ENCODE measurements at regions not wholly inside any gene's neighbourhood (a gene's known extent, or its start where the extent isn't known, plus 50 kb on each side); places are given as distances from the start of the nearest gene placed in this dataset.

- Histone ChIP-seq H3K4me1 (ENCODE audit: control insufficient read depth, insufficient read depth, low read length) (no peaks in the 10 kb centered on the region), H3K9ac (ENCODE audit: low read length in 2 of 2) (no peak overlapping the region), H3K27me3 (ENCODE audit: control insufficient read depth in 1 of 2, insufficient read depth in 2 of 2, low read length in 2 of 2) (no peaks in the 10 kb centered on the region), H3K4me3 (ENCODE audit: low read length in 2 of 2) (no peak overlapping the region), H3K36me3 (ENCODE audit: control insufficient read depth in 2 of 2, insufficient read depth in 2 of 2, low read length in 2 of 2) (no peaks in the 10 kb centered on the region), H3K9me3 (ENCODE audit: control insufficient read depth in 2 of 2, low read length in 2 of 2) (peaks cover 0 to 2% of the 10 kb centered on the region in 2 donors), H3K27ac (ENCODE audit: low read length) (no peak overlapping the region)
Observed at GRCh38 chr21:35482933-35483662, 434.0 kb upstream of the RUNX1 start.

- Histone ChIP-seq H3K4me3 (ENCODE audit: low read length in 2 of 2) (no peak overlapping the region), H3K4me1 (ENCODE audit: control insufficient read depth, insufficient read depth, low read length) (no peaks in the 10 kb centered on the region), H3K27me3 (ENCODE audit: control insufficient read depth in 1 of 2, insufficient read depth in 2 of 2, low read length in 2 of 2) (no peaks in the 10 kb centered on the region), H3K9me3 (ENCODE audit: control insufficient read depth in 2 of 2, low read length in 2 of 2) (peaks cover 0 to 2% of the 10 kb centered on the region in 2 donors), H3K9ac (ENCODE audit: low read length in 2 of 2) (no peak overlapping the region), H3K27ac (ENCODE audit: low read length) (no peak overlapping the region), H3K36me3 (ENCODE audit: control insufficient read depth in 2 of 2, insufficient read depth in 2 of 2, low read length in 2 of 2) (no peaks in the 10 kb centered on the region)
Observed at GRCh38 chr21:35482096-35482495, 433.0 kb upstream of the RUNX1 start.

- Histone ChIP-seq H3K9me3 (ENCODE audit: control insufficient read depth in 2 of 2, low read length in 2 of 2) (peaks cover 0 to 2% of the 10 kb centered on the region in 2 donors), H3K4me3 (ENCODE audit: low read length in 2 of 2) (no peak overlapping the region), H3K27me3 (ENCODE audit: control insufficient read depth in 1 of 2, insufficient read depth in 2 of 2, low read length in 2 of 2) (no peaks in the 10 kb centered on the region), H3K27ac (ENCODE audit: low read length) (no peak overlapping the region), H3K36me3 (ENCODE audit: control insufficient read depth in 2 of 2, insufficient read depth in 2 of 2, low read length in 2 of 2) (no peaks in the 10 kb centered on the region), H3K9ac (ENCODE audit: low read length in 2 of 2) (no peak overlapping the region), H3K4me1 (ENCODE audit: control insufficient read depth, insufficient read depth, low read length) (no peaks in the 10 kb centered on the region)
Observed at GRCh38 chr21:35481005-35481404, 431.9 kb upstream of the RUNX1 start.

GRCh38 chr21:35479529-35479928 is 430.4 kb upstream of the RUNX1 start:
- no peaks in the 10 kb centered on the region for H3K4me1 ChIP-seq (ENCODE audit: control insufficient read depth, insufficient read depth, low read length)
- H3K4me3 ChIP-seq (ENCODE audit: low read length in 2 of 2), result no peak overlapping the region
- no peak overlapping the region for H3K27ac ChIP-seq (ENCODE audit: low read length)
- H3K27me3 ChIP-seq (ENCODE audit: control insufficient read depth in 1 of 2, insufficient read depth in 2 of 2, low read length in 2 of 2), result no peaks in the 10 kb centered on the region
- peaks cover 0 to 2% of the 10 kb centered on the region in 2 donors for H3K9me3 ChIP-seq (ENCODE audit: control insufficient read depth in 2 of 2, low read length in 2 of 2)
- H3K9ac ChIP-seq (ENCODE audit: low read length in 2 of 2), result no peak overlapping the region
- no peaks in the 10 kb centered on the region for H3K36me3 ChIP-seq (ENCODE audit: control insufficient read depth in 2 of 2, insufficient read depth in 2 of 2, low read length in 2 of 2)

- no peak overlapping the region for H3K4me3 ChIP-seq (ENCODE audit: low read length in 2 of 2)
- no peaks in the 10 kb centered on the region for H3K36me3 ChIP-seq (ENCODE audit: control insufficient read depth in 2 of 2, insufficient read depth in 2 of 2, low read length in 2 of 2)
- no peak overlapping the region for H3K27ac ChIP-seq (ENCODE audit: low read length)
- no peaks in the 10 kb centered on the region for H3K4me1 ChIP-seq (ENCODE audit: control insufficient read depth, insufficient read depth, low read length)
- peaks cover 0 to 2% of the 10 kb centered on the region in 2 donors for H3K9me3 ChIP-seq (ENCODE audit: control insufficient read depth in 2 of 2, low read length in 2 of 2)
- no peaks in the 10 kb centered on the region for H3K27me3 ChIP-seq (ENCODE audit: control insufficient read depth in 1 of 2, insufficient read depth in 2 of 2, low read length in 2 of 2)
- no peak overlapping the region for H3K9ac ChIP-seq (ENCODE audit: low read length in 2 of 2)
Observed at GRCh38 chr21:35479065-35479448, 430.0 kb upstream of the RUNX1 start.

GRCh38 chr21:35478161-35479064 is 429.3 kb upstream of the RUNX1 start:
- H3K9ac ChIP-seq (ENCODE audit: low read length in 2 of 2), result no peak overlapping the region
- H3K27me3 ChIP-seq (ENCODE audit: control insufficient read depth in 1 of 2, insufficient read depth in 2 of 2, low read length in 2 of 2), result no peaks in the 10 kb centered on the region
- H3K4me3 ChIP-seq (ENCODE audit: low read length in 2 of 2), result no peak overlapping the region
- peaks cover 0 to 2% of the 10 kb centered on the region in 2 donors for H3K9me3 ChIP-seq (ENCODE audit: control insufficient read depth in 2 of 2, low read length in 2 of 2)
- H3K27ac ChIP-seq (ENCODE audit: low read length), result no peak overlapping the region
- H3K36me3 ChIP-seq (ENCODE audit: control insufficient read depth in 2 of 2, insufficient read depth in 2 of 2, low read length in 2 of 2), result no peaks in the 10 kb centered on the region
- no peaks in the 10 kb centered on the region for H3K4me1 ChIP-seq (ENCODE audit: control insufficient read depth, insufficient read depth, low read length)

GRCh38 chr21:35477622-35478021 is 428.5 kb upstream of the RUNX1 start:
- H3K36me3 ChIP-seq (ENCODE audit: control insufficient read depth in 2 of 2, insufficient read depth in 2 of 2, low read length in 2 of 2), result no peaks in the 10 kb centered on the region
- no peak overlapping the region for H3K9ac ChIP-seq (ENCODE audit: low read length in 2 of 2)
- H3K4me1 ChIP-seq (ENCODE audit: control insufficient read depth, insufficient read depth, low read length), result no peaks in the 10 kb centered on the region
- no peak overlapping the region for H3K4me3 ChIP-seq (ENCODE audit: low read length in 2 of 2)
- H3K27ac ChIP-seq (ENCODE audit: low read length), result no peak overlapping the region
- H3K9me3 ChIP-seq (ENCODE audit: control insufficient read depth in 2 of 2, low read length in 2 of 2), result peaks cover 0 to 2% of the 10 kb centered on the region in 2 donors
- no peaks in the 10 kb centered on the region for H3K27me3 ChIP-seq (ENCODE audit: control insufficient read depth in 1 of 2, insufficient read depth in 2 of 2, low read length in 2 of 2)

GRCh38 chr21:35476621-35477395 is 427.7 kb upstream of the RUNX1 start:
- Histone ChIP-seq H3K27me3 (ENCODE audit: control insufficient read depth in 1 of 2, insufficient read depth in 2 of 2, low read length in 2 of 2) (no peaks in the 10 kb centered on the region), H3K36me3 (ENCODE audit: control insufficient read depth in 2 of 2, insufficient read depth in 2 of 2, low read length in 2 of 2) (no peaks in the 10 kb centered on the region), H3K27ac (ENCODE audit: low read length) (no peak overlapping the region), H3K9ac (ENCODE audit: low read length in 2 of 2) (no peak overlapping the region), H3K9me3 (ENCODE audit: control insufficient read depth in 2 of 2, low read length in 2 of 2) (peaks cover 0 to 2% of the 10 kb centered on the region in 2 donors), H3K4me1 (ENCODE audit: control insufficient read depth, insufficient read depth, low read length) (no peaks in the 10 kb centered on the region), H3K4me3 (ENCODE audit: low read length in 2 of 2) (no peak overlapping the region)

GRCh38 chr21:35475762-35476161 is 426.7 kb upstream of the RUNX1 start:
- H3K4me3 ChIP-seq (ENCODE audit: low read length in 2 of 2), result no peak overlapping the region
- no peak overlapping the region for H3K27ac ChIP-seq (ENCODE audit: low read length)
- no peaks in the 10 kb centered on the region for H3K4me1 ChIP-seq (ENCODE audit: control insufficient read depth, insufficient read depth, low read length)
- H3K36me3 ChIP-seq (ENCODE audit: control insufficient read depth in 2 of 2, insufficient read depth in 2 of 2, low read length in 2 of 2), result no peaks in the 10 kb centered on the region
- H3K9me3 ChIP-seq (ENCODE audit: control insufficient read depth in 2 of 2, low read length in 2 of 2), result peaks cover 0 to 2% of the 10 kb centered on the region in 2 donors
- H3K27me3 ChIP-seq (ENCODE audit: control insufficient read depth in 1 of 2, insufficient read depth in 2 of 2, low read length in 2 of 2), result no peaks in the 10 kb centered on the region
- H3K9ac ChIP-seq (ENCODE audit: low read length in 2 of 2), result no peak overlapping the region

GRCh38 chr21:35475009-35475408 is 425.9 kb upstream of the RUNX1 start:
- Histone ChIP-seq H3K36me3 (ENCODE audit: control insufficient read depth in 2 of 2, insufficient read depth in 2 of 2, low read length in 2 of 2) (no peaks in the 10 kb centered on the region), H3K9me3 (ENCODE audit: control insufficient read depth in 2 of 2, low read length in 2 of 2) (peaks cover 0 to 2% of the 10 kb centered on the region in 2 donors), H3K4me3 (ENCODE audit: low read length in 2 of 2) (no peak overlapping the region), H3K4me1 (ENCODE audit: control insufficient read depth, insufficient read depth, low read length) (no peaks in the 10 kb centered on the region), H3K27ac (ENCODE audit: low read length) (no peak overlapping the region), H3K9ac (ENCODE audit: low read length in 2 of 2) (no peak overlapping the region), H3K27me3 (ENCODE audit: control insufficient read depth in 1 of 2, insufficient read depth in 2 of 2, low read length in 2 of 2) (no peaks in the 10 kb centered on the region)
